ENCODE measurements at regions not wholly inside any gene's neighbourhood (a gene's known extent, or its start where the extent isn't known, plus 50 kb on each side); places are given as distances from the start of the nearest gene placed in this dataset.

- Histone ChIP-seq H3K4ac (replicated peaks; ENCODE audit: insufficient read length, low read depth, low read length) (no peak overlapping the region), H3K4me1 (replicated peaks in 1 of 4; ENCODE audit: control insufficient read depth in 3 of 4, insufficient read depth in 4 of 4, low read length in 3 of 4) (no peaks in the 10 kb centered on the region), H2AFZ (ENCODE audit: low read length) (no peak overlapping the region), H4K8ac (ENCODE audit: extremely low read depth, insufficient read depth, low read length) (no peak overlapping the region), H3K23ac (ENCODE audit: insufficient read length) (no peak overlapping the region), H2BK15ac (ENCODE audit: low read length) (no peak overlapping the region), H2AK5ac (ENCODE audit: low read depth, low read length) (no peak overlapping the region), H3K56ac (replicated peaks; ENCODE audit: insufficient read length, low read depth, low read length) (no peak overlapping the region), H3K79me1 (ENCODE audit: low read depth, low read length) (no peaks in the 10 kb centered on the region), H3K23me2 (ENCODE audit: low read depth, low read length) (no peaks in the 10 kb centered on the region; the same call in 1 of the 2 replicates), H4K20me1 (replicated peaks in 1 of 2; ENCODE audit: control insufficient read depth in 1 of 2, insufficient read depth in 2 of 2, low read length in 2 of 2) (no peaks in the 10 kb centered on the region), H4K91ac (replicated peaks; ENCODE audit: insufficient read length, low read length) (no peak overlapping the region), H2BK20ac (ENCODE audit: low read length) (no peak overlapping the region), H3K4me3 (ENCODE audit: extremely low read depth in 1 of 4, insufficient read depth in 2 of 4, low read depth in 3 of 4, low read length in 4 of 4) (no peak overlapping the region), H3K4me2 (ENCODE audit: insufficient read depth in 1 of 2, low read depth in 2 of 2, low read length in 2 of 2) (no peak overlapping the region), H3K9ac (replicated peaks in 1 of 4; ENCODE audit: extremely low read depth in 1 of 4, low read depth in 3 of 4, low read length in 3 of 4) (no peak overlapping the region), H3K18ac (ENCODE audit: extremely low read depth, low read length) (no peak overlapping the region), H3K27ac (ENCODE audit: low read depth, low read length) (no peak overlapping the region), H3K79me2 (ENCODE audit: control insufficient read depth in 1 of 2, insufficient read depth in 2 of 2, low read length in 2 of 2) (no peaks in the 10 kb centered on the region), H3K36me3 (ENCODE audit: control insufficient read depth in 2 of 4, insufficient read depth in 4 of 4, low read length in 3 of 4) (no peaks in the 10 kb centered on the region), H4K5ac (ENCODE audit: insufficient read length, low read depth, low read length) (no peak overlapping the region), H2BK12ac (ENCODE audit: low read depth, low read length) (no peak overlapping the region), H3K14ac (ENCODE audit: insufficient read length) (no peak overlapping the region), H3K27me3 (replicated peaks in 1 of 4; ENCODE audit: control insufficient read depth in 3 of 4, extremely low read depth in 1 of 4, insufficient read depth in 3 of 4, low read length in 3 of 4) (no peaks in the 10 kb centered on the region), H2BK120ac (replicated peaks; ENCODE audit: low read depth, low read length) (no peak overlapping the region), H3K9me3 (ENCODE audit: insufficient read depth in 2 of 2, low read depth in 1 of 2, low read length in 1 of 2) (0 out of 4 replicates have a peak, but pooled peaks cover 0 to 3% of the 10 kb centered on the region in 2 experiments), H2BK5ac (ENCODE audit: low read depth, low read length) (no peak overlapping the region)
- 94% methylated on average over 6 of the region's 6 CpGs; no CpG with 5 or more reads in 1 of the 2 experiments for WGBS, 2 experiments (ENCODE audit: extremely low coverage in 1 of 2, insufficient coverage in 1 of 2, insufficient read length in 1 of 2, insufficient replicate concordance in 2 of 2, low coverage in 1 of 2, low lambda C conversion rate in 2 of 2, missing lambda C conversion rate in 1 of 2)
- TF ChIP-seq CHD2 (IDR thresholded peaks at IDR 0.05; ENCODE audit: low read length) (no peak), EZH2 (IDR thresholded peaks at IDR 0.05; ENCODE audit: low read depth, low read length, severe bottlenecking) (no peak), KDM5A (IDR thresholded peaks at IDR 0.05; ENCODE audit: low read length) (no peak), POU5F1 (IDR thresholded peaks at IDR 0.05; ENCODE audit: low read depth, low read length) (no peak), YY1 (IDR thresholded peaks at IDR 0.05; ENCODE audit: low read depth, low read length) (no peak), TCF12 (IDR thresholded peaks at IDR 0.05; ENCODE audit: low read depth, low read length) (no peak)
- TF ChIP-seq, protein P1, sequence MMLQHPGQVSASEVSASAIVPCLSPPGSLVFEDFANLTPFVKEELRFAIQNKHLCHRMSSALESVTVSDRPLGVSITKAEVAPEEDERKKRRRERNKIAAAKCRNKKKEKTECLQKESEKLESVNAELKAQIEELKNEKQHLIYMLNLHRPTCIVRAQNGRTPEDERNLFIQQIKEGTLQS (IDR thresholded peaks at IDR 0.05; ENCODE audit: insufficient read depth, low read depth, low read length), result no peak
- ChIA-PET CTCF (ENCODE audit: partially characterized antibody) (no interaction called here), POLR2A (ENCODE audit: partially characterized antibody) (no interaction called here)
- FAIRE-seq (no peak), DNase-seq (ENCODE audit: low read depth in 1 of 2, low spot score in 2 of 2) (no peak)
These were observed 512.2 kb upstream of the TCF4 start for GRCh38 chr18:56100090-56100722.

Measured in H1 (cell line).